PFSK-1 (cell line): ENCODE measurements at regions not wholly inside any gene's neighbourhood (a gene's known extent, or its start where the extent isn't known, plus 50 kb on each side); places are given as distances from the start of the nearest gene placed in this dataset.

Experiments
- FOXP2 ChIP-seq: optimal IDR thresholded peaks from 2 replicates; pipeline ENCODE3; 2011; ENCODE audit warnings: borderline replicate concordance, control low read depth, inconsistent platforms; ENCODE audit not compliant: insufficient read depth; ENCODE audit errors: extremely low read length, extremely low read depth
- POLR2AphosphoS5 ChIP-seq: IDR thresholded peaks from 2 replicates; pipeline ENCODE4 v1.6.1; 2012; ENCODE audit warnings: low read depth, mild to moderate bottlenecking, control low read depth, low read length, moderate library complexity
- REST ChIP-seq, 2 experiments: IDR thresholded peaks; 2 replicates each; pipeline versions ENCODE4 v1.6.1 to v1.8.0; 2011 to 2012; ENCODE audit warnings: low read depth in 2 of 2, low read length in 2 of 2, control low read depth in 1 of 2, inconsistent platforms in 1 of 2, mild to moderate bottlenecking in 1 of 2, moderate library complexity in 1 of 2; ENCODE audit not compliant: insufficient read depth in 1 of 2
- SIN3A ChIP-seq: IDR thresholded peaks from 2 replicates; pipeline ENCODE4 v1.6.1; 2012; ENCODE audit warnings: mild to moderate bottlenecking, low read length, moderate library complexity, borderline replicate concordance; ENCODE audit not compliant: insufficient read depth
- TAF1 ChIP-seq: IDR thresholded peaks from 2 replicates; pipeline ENCODE4 v1.6.1; 2012; ENCODE audit warnings: low read length, control low read depth, borderline replicate concordance; ENCODE audit not compliant: insufficient read depth

- no peak for TF ChIP-seq FOXP2
- TF ChIP-seq POLR2AphosphoS5, result no peak
- TF ChIP-seq REST (IDR thresholded peaks at IDR 0.05; ENCODE audit: insufficient read depth in 1 of 2, low read depth in 2 of 2, low read length in 2 of 2), result no peak
- TF ChIP-seq TAF1, result no peak
- no peak for TF ChIP-seq SIN3A
Observed at GRCh38 chr16:80114699-80115098, 426.1 kb upstream of the DYNLRB2 start.

- TF ChIP-seq REST (IDR thresholded peaks at IDR 0.05; ENCODE audit: insufficient read depth in 1 of 2, low read depth in 2 of 2, low read length in 2 of 2) (no peak), TAF1 (no peak), FOXP2 (no peak), POLR2AphosphoS5 (no peak), SIN3A (no peak)
Observed at GRCh38 chr16:80113873-80114574, 426.8 kb upstream of the DYNLRB2 start.

- no peak for TF ChIP-seq SIN3A
- no peak for TF ChIP-seq FOXP2
- no peak for TF ChIP-seq TAF1
- no peak for TF ChIP-seq POLR2AphosphoS5
- no peak for TF ChIP-seq REST (IDR thresholded peaks at IDR 0.05; ENCODE audit: insufficient read depth in 1 of 2, low read depth in 2 of 2, low read length in 2 of 2)
Observed at GRCh38 chr16:80109581-80109980, 431.2 kb upstream of the DYNLRB2 start.

GRCh38 chr16:80107900-80108299, 432.9 kb upstream of the DYNLRB2 start:
- TF ChIP-seq REST (IDR thresholded peaks at IDR 0.05; ENCODE audit: insufficient read depth in 1 of 2, low read depth in 2 of 2, low read length in 2 of 2) (no peak), POLR2AphosphoS5 (no peak), FOXP2 (no peak), SIN3A (no peak), TAF1 (no peak)

- TF ChIP-seq FOXP2, result no peak
- no peak for TF ChIP-seq POLR2AphosphoS5
- no peak for TF ChIP-seq REST (IDR thresholded peaks at IDR 0.05; ENCODE audit: insufficient read depth in 1 of 2, low read depth in 2 of 2, low read length in 2 of 2)
- no peak for TF ChIP-seq TAF1
- TF ChIP-seq SIN3A, result no peak
Observed at GRCh38 chr16:80105751-80106150, 435.0 kb upstream of the DYNLRB2 start.
